H1 (cell line): ENCODE measurements at regions not wholly inside any gene's neighbourhood (a gene's known extent, or its start where the extent isn't known, plus 50 kb on each side); places are given as distances from the start of the nearest gene placed in this dataset.

ENCODE experiments used
- ATF3 ChIP-seq: IDR thresholded peaks from 2 replicates; pipeline ENCODE4 v1.6.1; 2011; ENCODE audit warnings: low read depth, mild to moderate bottlenecking, low read length; ENCODE audit not compliant: insufficient read depth
- BACH1 ChIP-seq: IDR thresholded peaks from 2 replicates; pipeline ENCODE4 v1.6.1; 2012; ENCODE audit warnings: low read length, improper control_type of control experiment
- EGR1 ChIP-seq: IDR thresholded peaks from 2 replicates; pipeline ENCODE4 v1.6.1; 2011; ENCODE audit warnings: low read depth, low read length, borderline replicate concordance
- SP2 ChIP-seq: IDR thresholded peaks from 2 replicates; pipeline ENCODE4 v1.6.1; 2012; ENCODE audit warnings: mild to moderate bottlenecking, low read length, inconsistent platforms
- TF ChIP-seq, protein P1 (sequence below): IDR thresholded peaks from 2 replicates; pipeline ENCODE4 v1.6.1; 2012; ENCODE audit warnings: inconsistent platforms

GRCh38 chr10:32204606-32205005 lies 142.4 kb downstream of the EPC1 start (continued):
- TF ChIP-seq, protein P1, sequence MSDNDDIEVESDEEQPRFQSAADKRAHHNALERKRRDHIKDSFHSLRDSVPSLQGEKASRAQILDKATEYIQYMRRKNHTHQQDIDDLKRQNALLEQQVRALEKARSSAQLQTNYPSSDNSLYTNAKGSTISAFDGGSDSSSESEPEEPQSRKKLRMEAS: no peak
- TF ChIP-seq ATF3 (no peak), BACH1 (no peak), SP2 (no peak), EGR1 (no peak)
